ENCODE measurements at regions not wholly inside any gene's neighbourhood (a gene's known extent, or its start where the extent isn't known, plus 50 kb on each side); places are given as distances from the start of the nearest gene placed in this dataset.
"Not testable (repeated sequence)": the region's sequence is repeated elsewhere in the genome, so short reads cannot be mapped to it uniquely, and the experiment has no call there.

DNA sequence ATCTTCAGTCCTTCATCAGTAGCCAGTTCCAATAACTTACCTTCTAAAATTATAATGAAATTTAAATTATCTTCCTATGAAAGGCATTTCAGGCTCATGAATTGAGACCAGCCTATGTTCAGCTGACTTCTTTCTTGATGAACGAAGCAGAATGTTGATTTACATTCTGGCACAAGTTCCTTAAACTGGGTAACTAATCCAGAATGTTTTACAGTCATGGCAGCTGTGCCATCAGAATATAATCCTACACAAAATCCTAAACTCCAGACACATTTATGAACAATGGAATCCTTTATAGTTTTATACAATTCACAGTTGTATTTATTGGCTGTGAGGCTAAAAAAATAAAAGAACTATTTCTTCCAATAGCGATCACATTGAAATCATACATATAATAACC is 97.3 kb upstream of the CPM start:
- DNase-seq = no peak

DNA sequence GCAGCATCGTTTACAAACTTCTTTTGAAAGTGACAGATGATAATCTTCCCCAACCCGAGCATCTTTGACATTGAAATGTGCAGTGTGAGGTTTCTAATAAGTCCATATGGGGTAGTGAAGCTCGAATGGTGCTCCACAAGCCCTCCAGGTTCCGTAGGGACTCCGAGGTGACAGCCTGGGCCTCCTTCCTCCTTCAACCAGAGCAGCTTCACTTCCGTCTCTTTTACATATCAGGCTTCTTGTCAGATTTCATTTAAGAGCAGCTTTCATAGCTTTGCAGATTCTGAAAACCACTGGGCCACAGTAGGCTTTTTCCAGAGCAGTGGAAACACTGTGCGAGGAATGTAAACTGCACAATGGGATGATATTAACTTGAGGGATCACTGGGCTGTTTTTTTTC is 103.6 kb upstream of the CPM start:
- no peak for DNase-seq

DNA sequence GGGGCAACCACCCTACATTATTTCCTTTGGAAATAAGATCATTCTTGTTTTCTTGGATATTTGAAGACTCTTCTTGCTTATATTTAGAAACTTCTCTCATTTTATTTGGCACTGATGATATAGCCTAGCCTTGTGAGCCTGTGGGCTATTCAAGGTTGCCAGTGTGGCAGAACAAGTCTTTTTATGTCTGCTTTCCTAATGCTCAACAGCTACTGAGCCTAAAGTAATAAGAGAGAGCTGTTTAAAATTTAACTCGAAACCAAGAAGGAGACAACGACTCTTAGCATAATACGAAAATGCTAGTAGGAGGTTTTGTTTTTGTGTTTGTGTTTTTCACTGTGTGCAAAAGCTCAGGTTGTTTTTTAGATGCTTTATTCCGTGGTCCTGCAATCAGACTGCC is 104.0 kb upstream of the CPM start:
- no peak for DNase-seq

DNA sequence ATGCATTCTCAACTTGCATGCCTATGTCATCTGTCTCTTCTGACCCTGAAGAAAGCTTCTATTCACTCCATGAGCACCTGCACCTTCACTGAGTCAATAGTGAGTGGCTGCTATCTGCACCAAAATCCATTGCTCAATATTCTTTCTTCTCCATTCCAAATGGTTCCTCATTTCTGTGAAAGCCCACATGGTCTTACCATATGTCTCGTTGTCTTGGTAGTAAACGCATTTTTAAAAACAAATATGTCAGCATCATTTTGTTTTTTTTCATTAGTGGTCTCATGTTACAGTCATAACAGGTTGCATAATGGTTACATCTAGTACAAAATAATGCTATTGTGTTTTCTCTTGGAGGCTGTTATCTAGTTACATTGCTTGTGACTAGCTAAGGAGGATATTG is 106.9 kb upstream of the CPM start:
- DNase-seq = no peak

DNA sequence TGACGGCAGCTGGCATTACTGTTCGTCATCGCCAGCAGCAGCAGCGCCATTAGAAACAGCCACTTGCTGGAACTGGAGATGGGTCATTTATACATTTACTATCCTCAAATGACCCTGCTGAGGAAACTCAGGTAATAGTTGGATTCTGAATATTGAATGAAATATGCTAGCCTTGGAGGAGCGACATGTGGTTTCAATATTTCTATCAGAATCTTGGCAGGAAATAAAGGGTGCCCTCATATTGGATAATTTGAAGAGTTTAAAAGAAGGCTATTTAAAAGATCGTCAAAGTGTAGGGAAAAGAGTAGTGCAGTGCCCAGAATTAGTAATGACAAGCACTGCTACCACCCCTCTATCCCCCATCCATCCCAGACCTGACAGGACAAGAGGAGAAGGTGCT is 109.6 kb upstream of the CPM start:
- no peak for DNase-seq

DNA sequence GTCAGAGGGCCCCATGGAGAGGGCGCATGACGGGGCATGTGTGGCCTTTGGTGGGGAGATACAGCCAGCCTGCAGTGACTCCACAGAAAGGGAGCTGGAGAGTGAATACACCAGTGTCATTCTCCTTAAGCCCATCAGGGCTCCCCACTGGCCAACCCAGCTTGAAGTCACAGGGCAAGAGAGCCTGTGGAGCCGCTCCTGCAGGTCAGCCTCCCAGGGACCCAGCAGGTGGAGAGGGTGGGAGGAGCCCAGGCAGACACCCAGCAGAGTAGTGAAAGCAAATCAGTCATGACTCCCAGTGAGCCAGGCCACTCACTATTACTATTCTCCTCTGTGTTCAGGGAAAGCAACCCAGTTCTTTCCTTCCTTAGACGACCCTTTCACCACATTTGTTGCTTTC is 110.0 kb upstream of the CPM start:
- no peak for DNase-seq

DNA sequence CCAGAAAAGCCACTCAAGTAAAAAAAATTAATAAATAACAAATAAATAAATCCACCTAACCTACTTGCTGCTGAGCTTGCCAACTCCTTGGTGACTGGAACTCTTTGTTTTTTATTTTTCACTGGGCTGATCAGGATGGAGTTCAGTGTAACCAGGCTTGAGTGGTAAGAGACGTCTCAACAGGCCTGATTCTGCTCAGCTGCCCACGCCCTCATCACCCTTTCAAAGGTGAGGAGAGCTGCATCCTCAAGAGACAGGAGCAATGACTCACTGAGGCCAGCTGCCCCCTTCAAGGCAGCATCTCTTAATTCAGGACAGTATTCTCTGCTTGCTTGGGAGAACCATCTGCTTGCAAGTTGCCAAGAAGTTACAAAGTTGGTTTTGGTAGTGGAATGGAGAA is 111.9 kb upstream of the CPM start:
- DNase-seq = peak in 1 of 2 experiments; percentile 6

DNA sequence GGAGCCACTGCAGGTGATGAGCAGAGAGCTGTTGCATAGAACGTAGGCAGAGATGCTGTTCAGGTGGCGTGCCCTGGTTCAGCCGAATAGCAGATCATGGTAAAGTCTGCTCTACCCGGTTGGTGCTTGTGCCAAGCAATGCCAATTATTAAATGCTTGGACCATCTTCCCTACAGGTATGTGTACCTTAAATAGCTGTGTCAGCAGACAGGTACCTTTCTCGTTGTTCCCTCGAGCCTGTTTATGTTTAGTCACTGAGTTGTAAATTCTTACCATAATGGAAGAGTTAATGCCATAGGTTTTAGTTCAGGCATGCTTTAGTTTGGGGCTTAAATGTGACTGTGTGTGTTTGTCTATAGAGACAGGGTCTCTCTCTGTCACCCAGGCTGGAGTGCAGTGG is 112.5 kb upstream of the CPM start:
- DNase-seq = no peak

DNA sequence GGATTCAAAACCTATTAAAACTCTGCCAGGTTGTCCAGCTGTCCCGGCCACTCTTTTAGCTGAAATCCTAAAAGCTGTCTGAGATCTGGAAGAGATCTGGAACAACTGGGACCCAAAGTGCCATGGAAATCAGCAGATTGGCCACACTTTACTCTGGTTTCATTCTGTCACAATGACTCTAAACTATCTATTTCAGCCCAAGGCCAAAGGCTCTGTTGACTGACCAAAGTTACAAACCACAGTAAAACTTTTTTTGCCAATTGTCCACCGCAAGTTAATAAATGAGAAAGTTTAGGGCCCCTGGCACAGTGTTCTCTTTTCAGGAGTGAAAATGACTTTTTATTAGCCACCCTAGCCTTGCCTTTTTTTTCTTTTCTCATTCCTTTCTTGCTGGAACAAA is 113.4 kb upstream of the CPM start:
- DNase-seq = no peak

DNA sequence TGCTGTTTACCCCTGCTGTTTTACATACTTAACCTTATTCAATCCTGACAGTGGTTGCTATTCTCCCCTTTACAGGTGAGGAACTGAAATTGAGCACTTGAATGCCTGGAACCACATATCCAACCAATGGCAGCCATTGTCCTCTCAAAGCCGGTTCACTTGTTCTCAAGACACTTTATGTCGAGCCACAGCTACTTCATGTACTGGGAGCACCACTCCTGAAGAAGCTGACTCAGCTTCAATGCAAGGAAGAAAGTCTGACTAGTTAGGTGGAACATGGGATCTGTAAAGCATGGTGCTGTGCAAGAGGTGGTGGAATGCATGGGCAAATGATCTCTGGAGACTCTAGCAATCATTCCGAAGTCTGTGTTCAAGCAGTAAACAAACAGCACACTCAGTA is 113.9 kb upstream of the CPM start:
- DNase-seq = no peak

DNA sequence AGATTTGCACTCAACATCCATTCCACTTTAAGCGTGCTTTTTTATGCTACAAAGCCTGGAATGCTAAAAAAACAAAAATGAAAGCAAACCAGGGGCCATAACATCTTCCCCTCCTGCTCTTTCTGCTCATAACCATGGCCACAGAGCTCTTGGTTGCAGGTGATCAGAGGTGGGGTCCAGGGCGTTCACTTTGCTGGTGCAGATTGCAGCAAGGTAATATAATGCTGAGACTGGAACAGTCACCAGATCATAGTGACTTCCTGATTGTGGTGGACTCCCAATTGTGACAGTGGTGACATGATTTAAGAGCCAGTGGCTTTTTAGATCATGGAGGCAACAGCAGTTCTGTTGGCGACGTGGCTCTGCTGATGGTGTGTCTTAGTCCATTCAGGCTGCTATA is 115.0 kb upstream of the CPM start:
- no peak for DNase-seq

DNA sequence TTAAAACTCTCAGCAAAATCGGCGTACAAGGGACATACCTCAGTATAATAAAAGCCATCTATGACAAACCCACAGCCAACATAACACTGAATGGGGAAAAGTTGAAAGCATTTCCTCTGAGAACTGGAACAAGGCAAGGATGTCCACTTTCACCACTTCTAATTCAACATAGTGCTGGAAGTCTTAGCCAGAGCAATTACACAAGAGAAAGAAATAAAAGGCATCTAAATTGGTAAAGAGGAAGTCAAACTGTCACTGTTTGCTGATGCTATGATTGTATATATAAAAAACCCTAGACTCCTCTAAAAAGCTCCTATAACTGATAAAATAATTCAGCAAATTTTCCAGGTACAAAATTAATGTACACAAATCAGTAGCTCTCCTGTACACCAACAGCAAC is 116.9 kb upstream of the CPM start:
- not testable (repeated sequence) for DNase-seq

DNA sequence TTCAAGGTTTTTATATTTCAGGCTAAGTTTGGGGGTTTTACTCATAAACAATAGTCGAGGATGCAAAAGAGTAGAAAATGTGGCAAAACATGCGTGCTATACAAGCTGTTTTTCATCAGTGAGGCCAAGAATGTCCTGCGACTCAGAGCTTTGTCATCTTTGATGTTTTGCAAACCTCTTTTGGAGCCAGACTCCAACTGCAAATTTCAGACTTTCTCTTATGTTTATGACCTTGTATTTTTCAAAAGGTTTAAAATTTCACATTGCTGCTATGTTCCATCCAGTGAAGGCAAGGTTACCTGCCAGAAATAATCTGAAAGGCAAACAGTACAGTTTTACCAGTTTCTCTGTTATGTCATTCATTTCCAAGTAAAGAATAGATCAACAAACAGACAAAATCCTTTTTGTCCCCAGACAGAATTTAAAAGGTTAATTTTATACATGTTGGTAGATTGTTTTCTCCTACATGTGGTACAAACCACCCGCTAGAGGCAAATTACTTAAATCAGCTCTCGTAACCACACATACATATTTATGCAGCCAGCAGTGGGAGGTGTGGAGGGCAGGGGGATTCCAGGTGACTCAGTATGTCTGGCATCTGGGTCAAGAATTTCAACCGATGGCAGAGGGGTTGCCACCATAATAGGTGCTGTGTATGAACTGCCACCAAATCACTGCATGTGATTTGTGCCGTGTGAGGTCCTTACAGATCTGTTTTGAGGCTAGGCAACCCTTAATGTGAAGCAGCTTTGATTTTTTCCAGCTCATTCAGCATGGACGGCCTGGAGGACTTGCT is 119.8 kb upstream of the CPM start:
- peak in 1 of 2 experiments; percentile 17 for DNase-seq

DNA sequence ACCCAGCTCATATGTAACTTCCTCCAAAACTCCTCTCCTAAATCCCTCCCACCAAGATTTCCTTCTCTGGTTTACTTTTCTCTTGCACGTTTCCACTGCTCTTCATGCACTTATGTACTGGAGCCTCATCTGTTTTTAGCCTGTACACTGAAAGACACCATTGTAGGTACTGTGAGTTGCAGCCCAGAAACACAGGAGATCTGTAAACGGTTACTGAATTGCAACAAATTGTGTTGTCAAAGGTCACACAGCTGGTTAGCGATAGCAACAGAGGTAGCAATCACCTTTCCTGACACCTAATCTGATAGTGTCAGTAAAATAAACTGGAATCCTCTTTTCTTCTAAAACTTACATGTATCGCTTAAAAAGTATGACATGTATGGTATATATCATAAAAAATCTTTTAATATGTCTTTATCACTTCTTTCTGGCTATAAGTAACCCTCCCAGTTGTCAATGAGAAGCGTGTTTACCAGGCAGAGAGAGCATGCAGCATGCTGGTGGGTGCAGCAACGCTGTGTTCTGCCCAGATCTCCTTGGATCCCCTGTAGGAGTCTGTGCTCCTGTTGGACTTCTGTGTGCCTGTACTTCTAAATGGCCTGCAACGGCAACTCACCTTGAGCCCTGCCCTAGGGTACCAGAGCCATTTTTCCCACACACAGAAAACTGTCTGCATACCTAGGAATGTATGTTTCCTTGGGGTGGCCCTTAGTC is 121.5 kb upstream of the CPM start:
- no peak for DNase-seq

DNA sequence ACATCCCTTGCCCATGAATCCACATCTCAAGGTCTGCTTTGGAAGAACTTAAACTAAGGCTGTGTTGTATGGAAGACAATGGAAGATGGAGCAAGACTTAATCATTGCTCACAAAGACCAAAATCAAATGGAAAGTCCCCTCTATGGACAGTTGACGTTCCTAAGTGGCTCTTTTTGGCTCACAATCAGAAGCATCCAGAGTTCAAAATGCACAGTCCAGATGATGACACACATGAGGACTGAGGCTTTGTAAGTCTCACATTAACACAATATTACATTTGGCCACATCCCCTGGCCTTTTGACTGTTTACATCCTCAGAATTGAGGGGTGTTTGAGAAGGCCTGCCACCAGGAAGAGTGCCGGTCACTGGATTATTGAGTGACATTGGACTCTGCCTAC is 122.3 kb upstream of the CPM start:
- no peak for DNase-seq

DNA sequence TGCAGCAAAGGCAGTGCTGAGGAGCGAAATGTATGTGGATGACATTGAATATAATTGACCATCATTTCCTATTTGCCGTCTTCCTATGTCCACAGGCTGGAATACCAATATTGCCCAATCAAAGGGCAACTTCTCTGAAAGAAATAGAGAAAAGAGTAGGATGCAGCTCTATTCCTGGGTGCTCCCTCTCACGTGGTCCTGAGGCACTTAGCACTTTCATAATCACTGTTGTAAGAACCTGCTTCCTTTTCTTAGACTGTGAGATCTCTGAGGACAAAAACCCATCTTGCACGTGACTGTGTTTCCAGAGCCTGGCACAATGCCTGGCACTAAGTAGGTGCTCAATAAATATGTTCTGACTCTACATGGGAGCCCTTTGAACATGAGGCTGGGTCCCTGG is 122.7 kb upstream of the CPM start:
- DNase-seq = no peak

DNA sequence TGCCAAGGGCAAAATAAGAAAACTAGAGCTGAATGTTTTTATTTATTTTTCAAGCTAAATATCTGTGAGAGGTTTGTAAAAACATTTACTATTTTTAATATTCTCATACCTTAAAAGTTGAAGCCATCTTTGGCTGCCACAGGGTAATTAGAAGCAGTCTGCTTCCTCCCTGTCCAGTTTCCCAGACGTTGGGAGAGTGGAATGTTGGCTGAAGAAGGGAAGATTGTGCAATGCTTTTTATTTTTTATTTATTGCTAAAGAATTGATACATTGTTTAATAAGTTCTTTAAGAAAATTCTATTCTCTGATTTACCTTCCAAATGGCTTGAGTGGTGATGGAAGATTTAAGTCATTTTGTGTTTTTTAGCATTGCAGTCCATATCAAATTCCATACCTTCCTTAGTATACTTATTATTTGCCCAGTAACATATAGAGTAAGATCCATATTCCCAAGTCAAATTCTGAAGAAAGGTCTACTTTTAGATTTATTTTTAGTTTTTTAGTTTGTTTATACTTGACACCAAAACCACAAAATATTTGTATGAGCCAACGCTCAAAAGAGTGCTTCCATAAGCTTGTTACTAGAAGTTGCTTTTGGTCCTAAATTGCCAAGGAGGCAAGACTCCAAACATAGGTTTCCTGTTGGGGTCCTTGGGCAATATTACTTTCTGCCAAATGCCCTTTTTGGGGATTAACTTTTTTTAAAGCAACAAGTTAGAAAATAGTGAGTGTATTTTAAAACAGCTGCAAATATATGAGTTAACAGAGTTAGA is 124.0 kb upstream of the CPM start:
- DNase-seq = no peak

DNA sequence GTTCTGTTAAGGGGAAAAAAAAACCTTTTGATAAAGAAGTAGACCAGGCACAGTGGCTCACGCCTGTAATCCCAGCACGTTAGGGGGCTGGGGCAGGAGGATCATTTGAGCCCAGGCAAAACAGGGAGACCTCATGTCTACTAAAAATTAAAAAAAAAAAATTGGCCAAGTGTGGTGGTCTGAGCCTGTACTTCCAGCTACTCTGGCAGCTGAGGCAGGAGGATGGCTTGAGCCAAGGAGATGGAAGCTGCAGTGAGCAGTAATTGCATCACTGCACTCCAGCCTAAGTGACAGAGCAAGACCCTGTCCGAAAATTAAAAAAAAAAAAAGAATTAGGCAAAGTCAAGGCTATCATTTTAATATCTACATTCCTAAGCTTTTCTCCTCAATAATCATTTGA is 124.8 kb upstream of the CPM start:
- DNase-seq = no peak

DNA sequence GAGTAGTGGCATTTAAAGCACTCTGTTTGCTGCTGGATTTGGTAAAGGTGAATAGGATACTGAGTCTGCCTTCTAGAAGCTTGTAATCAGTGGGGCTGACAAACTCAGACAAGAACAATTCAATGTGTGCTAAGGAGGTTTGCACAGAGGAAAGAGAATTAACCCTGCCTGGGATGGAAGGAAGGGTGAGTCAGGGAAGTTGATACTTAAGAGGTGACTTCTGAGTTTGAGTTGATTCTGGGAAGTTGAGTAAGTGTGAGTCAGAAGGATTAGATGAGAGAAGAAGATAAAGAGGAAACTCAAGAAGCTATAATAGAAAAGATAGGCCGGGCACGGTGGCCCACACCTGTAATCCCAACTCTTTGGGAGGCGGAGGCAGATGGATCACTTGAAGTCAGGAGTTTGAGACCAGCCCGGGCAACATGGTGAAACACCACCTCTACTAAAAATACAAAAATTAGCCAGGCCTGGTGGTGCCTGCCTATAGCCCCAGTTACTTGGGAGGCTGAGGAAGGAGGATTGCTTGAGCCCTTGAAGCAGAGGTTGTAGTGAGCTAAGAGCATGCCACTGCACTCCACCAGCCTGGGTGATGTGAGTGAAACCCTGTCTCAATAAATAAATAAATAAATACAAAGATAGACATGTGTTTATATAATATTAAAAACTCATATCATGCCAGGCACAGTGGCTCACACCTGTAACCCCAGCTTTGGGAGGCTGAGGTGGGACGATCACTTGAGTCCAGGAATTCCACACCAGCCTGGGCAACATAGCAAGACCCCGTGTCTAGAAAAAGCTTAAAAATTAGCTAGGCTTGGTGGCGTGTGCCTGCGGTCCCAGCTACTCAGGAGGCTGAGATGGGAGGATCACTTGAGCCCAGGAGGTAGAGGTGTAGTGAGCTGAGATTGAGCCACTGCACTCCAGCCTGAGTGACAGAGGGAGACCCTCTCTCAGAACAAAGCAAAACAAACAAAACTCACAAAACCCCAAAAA is 126.8 kb upstream of the CPM start:
- no peak for DNase-seq

DNA sequence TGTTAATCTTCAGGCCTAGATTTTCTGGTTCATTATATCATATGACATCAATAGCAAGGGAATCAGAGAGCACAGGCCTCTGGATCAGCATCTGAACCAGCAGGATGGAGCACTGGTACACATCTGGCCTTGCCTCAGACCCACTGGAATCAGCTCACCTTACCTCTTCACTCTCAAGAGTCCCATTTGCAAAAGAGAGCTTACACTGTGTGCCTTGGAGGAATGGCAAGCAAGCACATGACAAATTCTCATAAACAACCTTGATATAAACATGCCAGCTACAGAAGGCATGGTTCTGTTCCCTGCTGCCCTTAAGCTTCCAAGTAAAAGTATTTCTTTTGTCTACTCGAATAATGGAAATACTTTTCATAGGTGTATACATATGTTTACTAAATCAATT is 128.6 kb upstream of the CPM start:
- peak in 1 of 2 experiments; percentile 9 for DNase-seq

DNA sequence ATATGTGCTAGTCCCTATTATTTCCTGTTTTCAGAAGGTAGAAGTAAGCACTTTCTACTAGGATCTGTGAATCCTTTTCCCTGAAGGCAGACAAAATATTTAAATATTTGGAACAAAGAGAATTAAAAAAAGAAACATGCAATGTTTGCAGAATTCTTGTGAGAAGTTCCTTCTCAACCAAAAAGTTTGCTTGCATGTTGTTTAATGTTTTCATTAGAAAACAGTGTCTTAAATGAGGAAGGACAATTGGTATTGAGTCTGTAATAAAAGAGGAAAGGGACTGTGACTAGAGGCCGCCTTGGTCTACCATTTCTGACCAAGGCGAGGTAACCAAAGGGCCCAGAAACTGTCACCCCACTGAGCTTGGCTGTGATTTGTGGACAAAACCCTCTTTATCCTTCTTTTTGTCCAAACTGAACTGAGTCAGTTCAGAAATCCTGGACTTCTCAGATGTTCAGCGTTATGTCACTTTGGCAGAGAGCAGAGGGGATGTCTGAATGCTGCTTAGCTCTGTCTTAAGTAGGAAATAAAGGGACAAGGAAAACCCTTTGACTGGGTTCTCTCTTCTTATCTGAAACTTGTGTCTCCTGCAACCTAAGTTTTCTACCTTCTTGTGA is 129.8 kb upstream of the CPM start:
- DNase-seq = no peak

DNA sequence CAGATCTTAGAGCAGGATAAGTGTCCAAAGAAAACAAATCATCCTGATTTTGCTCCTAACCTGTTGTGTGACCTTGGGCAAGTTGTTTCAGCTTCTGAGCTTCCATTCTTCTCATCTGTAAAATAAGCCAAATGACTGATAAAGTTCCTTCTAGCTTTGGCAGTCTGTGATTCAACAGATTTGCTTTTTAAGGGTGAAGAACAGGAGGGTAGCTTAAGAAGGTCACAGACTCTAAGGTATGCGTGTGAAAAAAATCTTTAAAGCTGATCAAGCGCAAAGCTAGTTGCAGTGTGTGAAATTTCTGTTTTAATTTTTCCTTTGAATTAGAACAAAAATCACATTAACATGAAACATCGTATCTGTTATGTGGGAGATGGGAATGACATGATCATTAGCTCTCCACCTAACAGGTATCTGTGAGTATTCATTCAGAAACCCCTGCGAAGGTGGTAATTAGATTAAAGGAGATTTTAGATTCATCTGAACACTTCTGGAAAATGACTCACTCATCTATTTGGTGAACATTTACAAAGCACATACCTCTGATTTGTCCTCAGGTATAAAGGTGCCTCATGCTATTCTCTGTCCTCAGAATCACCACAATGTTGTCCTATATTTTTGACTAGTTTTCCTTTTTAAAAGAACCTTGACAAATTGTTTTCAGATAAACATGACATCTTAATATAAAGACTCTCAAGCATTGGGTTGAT is 131.9 kb upstream of the CPM start:
- no peak for DNase-seq
